AG04450 (cell line): ENCODE measurements at regions not wholly inside any gene's neighbourhood (a gene's known extent, or its start where the extent isn't known, plus 50 kb on each side); places are given as distances from the start of the nearest gene placed in this dataset.

ENCODE experiments used
- CTCF ChIA-PET: fragments of 300-600, 350-600 bp; formaldehyde crosslinking; extraction: SDS; loops from one replicate; lab custom pipeline; 2022; ENCODE audit warnings: antibody characterized with exemption, inconsistent platforms; lab: Charles Lee
- POLR2A ChIA-PET: fragments of 350-600 bp; formaldehyde crosslinking; extraction: SDS; loops from one replicate; lab custom pipeline; 2021; ENCODE audit warnings: antibody characterized with exemption, inconsistent platforms; lab: Yijun Ruan, JAX
- DNase-seq: peaks from one replicate; pipeline ENCODE4 v3.0.0-alpha.2; 2011; ENCODE audit warnings: low read depth, low spot score
- H3K27ac ChIP-seq: one replicate; pipeline ENCODE4 v1.5.1; 2012; ENCODE audit warnings: low read depth, low read length, control low read depth
- H3K27me3 ChIP-seq: one replicate; pipeline ENCODE4 v1.6.0; 2012; ENCODE audit warnings: low read length; ENCODE audit not compliant: control insufficient read depth, insufficient read depth
- H3K4me3 ChIP-seq: 2 replicates; pipeline ENCODE4 v1.5.1; 2011; ENCODE audit warnings: mild to moderate bottlenecking, low read depth, low read length, control low read depth
- H3K9me3 ChIP-seq: 2 replicates; pipeline ENCODE4 v1.5.1; 2012; ENCODE audit warnings: low read length; ENCODE audit not compliant: control insufficient read depth, insufficient read depth
- CTCF ChIP-seq: IDR thresholded peaks from 2 replicates; pipeline ENCODE4 v1.5.1; 2011; ENCODE audit warnings: low read depth, low read length, control low read depth, inconsistent platforms

- no peak for DNase-seq
- Histone ChIP-seq H3K4me3 (no peak overlapping the region), H3K27me3 (no peaks in the 10 kb centered on the region), H3K9me3 (no peaks in the 10 kb centered on the region), H3K27ac (no peak overlapping the region)
- CTCF ChIA-PET, result no interaction called here
- TF ChIP-seq CTCF, result no peak
- POLR2A ChIA-PET, result no interaction called here
These were observed 504.2 kb upstream of the MBL2 start for GRCh38 chr10:53276797-53277196.

GRCh38 chr10:53269482-53269881, 496.9 kb upstream of the MBL2 start:
- TF ChIP-seq CTCF, result no peak
- Histone ChIP-seq H3K27ac (no peak overlapping the region), H3K4me3 (no peak overlapping the region), H3K9me3 (no peaks in the 10 kb centered on the region), H3K27me3 (no peaks in the 10 kb centered on the region)
- ChIA-PET CTCF (no interaction called here), POLR2A (no interaction called here)
- no peak for DNase-seq

GRCh38 chr10:53260213-53260612, 487.6 kb upstream of the MBL2 start:
- ChIA-PET POLR2A (no interaction called here), CTCF (no interaction called here)
- Histone ChIP-seq H3K27me3 (no peaks in the 10 kb centered on the region), H3K27ac (no peak overlapping the region), H3K4me3 (no peak overlapping the region), H3K9me3 (no peaks in the 10 kb centered on the region)
- no peak for TF ChIP-seq CTCF
- no peak for DNase-seq

- Histone ChIP-seq H3K4me3 (no peak overlapping the region), H3K27ac (no peak overlapping the region), H3K9me3 (no peaks in the 10 kb centered on the region), H3K27me3 (no peaks in the 10 kb centered on the region)
- no peak for DNase-seq
- ChIA-PET CTCF (no interaction called here), POLR2A (no interaction called here)
- no peak for TF ChIP-seq CTCF
These were observed 484.0 kb upstream of the MBL2 start for GRCh38 chr10:53256623-53257022.

GRCh38 chr10:53255661-53256205, 483.1 kb upstream of the MBL2 start:
- TF ChIP-seq CTCF, result no peak
- no peak overlapping the region for H3K4me3 ChIP-seq
- no peaks in the 10 kb centered on the region for H3K27me3 ChIP-seq
- POLR2A ChIA-PET, result no interaction called here
- no peak for DNase-seq
- no peak overlapping the region for H3K27ac ChIP-seq
- CTCF ChIA-PET, result no interaction called here
- H3K9me3 ChIP-seq, result no peaks in the 10 kb centered on the region
